ENCODE measurements at regions not wholly inside any gene's neighbourhood (a gene's known extent, or its start where the extent isn't known, plus 50 kb on each side); places are given as distances from the start of the nearest gene placed in this dataset.
"Not testable (repeated sequence)": the region's sequence is repeated elsewhere in the genome, so short reads cannot be mapped to it uniquely, and the experiment has no call there.

DNA sequence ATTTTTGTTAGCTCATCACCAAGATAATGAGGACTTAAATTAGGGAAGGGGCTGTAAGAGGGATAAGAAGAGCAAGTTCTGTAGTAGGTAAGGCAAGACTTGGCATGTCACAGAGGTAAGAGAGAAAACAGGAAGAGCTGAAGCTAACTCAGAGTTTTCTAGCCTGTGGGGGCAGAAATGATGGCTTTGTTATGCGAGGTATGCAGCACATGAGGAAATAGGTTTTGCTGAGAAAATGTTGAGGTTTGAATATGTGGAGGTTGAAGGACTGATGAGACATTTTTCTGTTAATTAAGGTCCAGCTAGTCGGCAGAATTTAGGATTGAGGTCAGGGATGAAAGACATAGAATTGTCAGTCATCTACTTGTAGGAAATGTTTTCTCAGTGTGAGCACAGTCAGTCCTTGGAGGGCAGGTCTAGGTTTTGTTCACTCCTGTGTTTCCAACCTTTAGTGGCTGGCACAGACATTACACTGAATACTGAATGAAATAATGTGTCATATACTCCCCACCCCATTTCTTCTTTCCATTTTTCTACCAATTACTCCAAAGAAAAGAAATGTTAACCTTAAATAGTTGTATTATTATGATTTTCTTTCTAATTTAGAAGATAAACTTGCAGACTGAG, 154.0 kb upstream of the AADAT start:
- no peak for DNase-seq

DNA sequence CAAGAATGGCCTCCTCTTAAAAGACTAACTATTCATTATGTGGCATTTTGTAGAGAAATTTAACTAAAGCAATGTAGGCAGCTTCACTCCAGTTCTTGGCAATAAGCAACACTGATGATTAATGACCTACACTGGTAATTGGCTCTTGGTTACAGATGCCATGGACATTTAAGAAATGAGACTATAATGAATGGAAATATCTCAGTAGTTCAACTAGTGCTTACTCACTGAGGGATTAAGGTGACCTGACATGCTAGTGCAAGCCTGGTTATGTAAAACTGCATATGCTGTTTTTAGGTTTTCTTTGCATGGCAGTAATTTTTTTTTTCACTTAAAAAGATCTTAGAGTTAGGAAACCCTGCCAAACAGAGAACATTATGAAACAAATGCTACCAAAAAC, 152.7 kb upstream of the AADAT start:
- DNase-seq, result no peak

DNA sequence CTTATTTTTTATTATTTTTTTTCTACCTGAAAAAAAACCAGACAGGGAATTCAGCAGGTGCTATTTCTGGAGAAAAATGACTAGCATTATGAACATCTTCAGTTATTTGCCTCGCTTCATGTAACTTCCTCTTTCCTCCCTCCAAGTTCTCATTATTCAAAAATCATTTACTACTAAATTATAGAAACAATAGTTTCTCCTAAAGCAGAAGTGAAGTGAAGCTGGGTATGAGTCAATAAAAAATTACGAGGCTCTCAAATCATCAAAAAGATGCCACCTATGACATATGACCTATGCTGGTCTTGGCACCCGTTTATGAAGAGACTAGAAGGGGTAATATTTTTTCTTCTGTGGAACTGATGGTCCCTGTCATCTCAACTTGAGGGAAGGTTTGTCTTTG, 145.0 kb upstream of the AADAT start:
- no peak for DNase-seq

DNA sequence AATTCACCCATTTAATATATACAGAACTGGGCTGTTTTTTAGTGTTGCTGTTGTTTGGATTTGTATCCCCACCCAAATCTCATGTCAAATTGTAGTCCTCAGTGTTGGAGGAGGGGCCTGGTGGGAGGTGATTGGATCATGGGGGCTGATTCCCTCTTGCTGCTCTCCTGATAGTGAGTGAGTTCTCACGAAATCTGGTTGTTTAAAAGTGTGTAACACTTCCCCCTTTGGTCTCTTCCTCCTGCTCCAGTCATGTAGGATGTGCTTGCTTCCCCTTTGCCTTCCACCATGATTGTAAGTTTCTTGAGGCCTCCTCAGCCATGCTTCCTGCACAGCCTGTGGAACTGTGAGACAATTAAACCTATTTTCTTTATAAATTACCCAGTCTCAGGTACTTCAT, 141.6 kb upstream of the AADAT start:
- DNase-seq, result no peak

DNA sequence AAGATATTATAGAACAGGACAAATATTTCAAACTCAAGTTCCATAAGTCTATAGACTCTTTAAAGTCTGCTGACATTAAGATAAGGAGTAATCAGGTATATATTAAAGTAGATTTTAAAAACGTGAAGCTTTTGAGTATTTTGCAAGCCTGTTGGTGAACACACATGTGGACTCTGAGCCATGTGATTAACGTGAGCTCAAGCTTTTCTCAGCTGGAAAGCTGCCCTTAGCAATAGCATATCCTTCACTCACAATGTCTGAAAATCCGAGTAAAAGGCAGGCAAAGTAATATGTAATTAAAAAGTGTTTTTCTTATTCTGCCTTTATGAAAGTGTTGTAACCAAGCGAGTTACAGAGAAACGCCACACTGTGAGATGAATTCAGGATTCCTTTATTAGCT, 140.5 kb upstream of the AADAT start:
- DNase-seq, result no peak

DNA sequence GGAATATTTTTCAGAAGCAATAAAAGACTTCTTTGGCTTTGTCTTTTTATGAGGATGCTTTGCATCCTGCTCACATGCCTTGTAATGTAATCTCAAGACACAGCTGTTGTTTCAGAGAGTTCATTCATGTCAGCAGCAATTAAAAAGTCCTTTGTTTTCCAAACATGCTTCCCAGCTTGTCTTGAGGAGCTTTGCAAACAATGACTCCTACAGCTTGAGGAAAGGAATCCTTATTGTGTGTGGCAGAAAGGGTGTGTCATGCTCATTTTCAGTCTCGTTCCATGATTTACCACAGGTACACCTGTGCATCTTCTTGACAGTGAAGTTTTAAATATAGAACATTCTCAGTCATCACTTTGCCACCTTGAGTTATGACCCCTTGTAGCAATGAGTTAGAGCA, 139.2 kb upstream of the AADAT start:
- no peak for DNase-seq

DNA sequence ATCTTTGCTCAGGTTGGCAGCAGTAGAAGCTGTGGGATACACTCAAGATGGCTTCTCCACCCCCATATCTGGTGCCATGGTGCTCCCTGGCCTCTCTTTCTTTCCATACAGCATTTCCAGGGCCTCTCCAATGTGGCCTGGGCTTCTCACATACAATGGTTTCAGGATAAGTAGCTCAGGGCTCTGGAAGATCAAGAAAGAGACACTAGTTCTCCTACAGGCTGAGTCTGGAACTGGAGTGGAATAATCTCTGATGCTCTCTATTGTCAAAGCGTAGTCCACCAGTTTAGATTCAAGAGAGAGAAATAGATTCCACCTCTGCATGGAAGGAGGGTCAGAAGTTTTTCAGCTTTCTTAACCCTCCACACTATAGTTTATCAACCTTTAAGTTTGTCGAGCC, 138.2 kb upstream of the AADAT start:
- DNase-seq, result no peak

DNA sequence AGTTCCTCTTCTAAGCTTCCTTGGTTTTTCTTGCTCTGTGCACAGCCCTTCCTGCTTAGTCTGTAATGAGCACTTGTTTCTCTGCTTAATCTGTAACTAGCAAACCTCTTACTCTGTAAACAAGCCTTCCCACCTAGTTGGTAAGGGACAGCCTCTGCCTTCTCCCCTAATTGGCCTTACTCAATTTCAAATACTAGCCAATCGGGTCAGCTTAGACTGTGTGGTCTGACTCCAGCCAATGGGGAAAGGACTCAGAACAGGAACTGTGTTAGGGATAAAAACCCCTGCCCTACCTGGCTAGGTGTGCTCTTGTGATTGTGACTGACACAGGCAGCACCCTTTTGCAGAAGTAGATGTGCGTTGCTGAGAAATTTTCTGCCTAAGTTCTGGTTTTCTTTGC, 136.5 kb upstream of the AADAT start:
- no peak for DNase-seq

DNA sequence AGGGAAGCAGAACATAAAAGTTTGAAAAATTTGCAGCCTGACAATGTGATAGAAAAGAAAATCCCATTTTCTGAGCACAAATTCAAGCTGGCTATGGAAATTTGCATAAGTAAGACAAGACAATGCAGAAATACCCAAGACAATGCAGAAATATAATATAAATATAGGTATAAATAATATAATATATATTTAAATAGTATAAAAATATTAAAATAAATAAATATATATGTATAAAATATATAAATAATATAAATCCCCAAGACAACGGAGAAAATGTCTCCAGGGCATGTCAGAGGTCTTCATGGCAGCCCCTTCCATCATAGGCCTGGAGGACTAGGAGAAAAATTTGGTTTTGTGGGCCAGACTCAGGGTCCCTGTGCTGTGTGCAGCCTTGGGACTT, 125.0 kb upstream of the AADAT start:
- DNase-seq, result no peak

DNA sequence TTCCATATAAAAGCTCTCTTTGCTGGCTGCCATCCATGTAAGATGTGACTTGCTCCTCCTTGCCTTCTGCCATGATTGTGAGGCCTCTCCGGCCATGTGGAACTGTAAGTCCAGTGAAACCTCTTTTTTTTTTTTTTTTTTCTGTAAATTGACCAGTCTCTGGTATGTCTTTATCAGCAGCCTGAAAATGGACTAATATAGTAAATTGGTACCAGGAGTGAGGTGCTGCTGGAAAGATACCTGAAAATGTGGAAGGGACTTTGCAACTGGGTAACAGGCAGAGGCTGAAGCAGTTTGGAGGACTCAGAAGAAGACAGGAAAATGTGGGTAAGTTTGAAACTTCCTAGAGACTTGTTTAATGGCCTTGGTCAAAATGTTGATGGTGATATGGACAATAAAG, 124.3 kb upstream of the AADAT start:
- DNase-seq, result no peak

DNA sequence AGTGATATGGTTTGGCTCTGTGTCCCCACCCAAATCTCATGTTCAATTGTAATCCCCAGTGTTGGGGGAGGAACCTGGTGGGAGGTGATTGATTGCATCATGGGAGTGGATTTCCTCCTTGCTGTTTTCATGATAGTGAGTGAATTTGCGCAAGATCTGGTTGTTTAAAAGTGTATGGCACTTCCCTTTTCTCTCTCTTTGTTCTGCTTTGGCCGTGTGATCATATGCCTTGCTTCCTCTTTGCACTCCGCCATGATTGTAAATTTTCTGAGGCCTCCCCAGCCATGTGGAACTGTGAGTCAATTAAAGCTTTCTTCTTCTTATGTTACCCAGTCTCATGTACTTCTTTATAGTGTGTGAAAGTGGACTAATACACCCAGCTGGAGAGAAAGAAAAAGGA, 113.0 kb upstream of the AADAT start:
- no peak for DNase-seq

DNA sequence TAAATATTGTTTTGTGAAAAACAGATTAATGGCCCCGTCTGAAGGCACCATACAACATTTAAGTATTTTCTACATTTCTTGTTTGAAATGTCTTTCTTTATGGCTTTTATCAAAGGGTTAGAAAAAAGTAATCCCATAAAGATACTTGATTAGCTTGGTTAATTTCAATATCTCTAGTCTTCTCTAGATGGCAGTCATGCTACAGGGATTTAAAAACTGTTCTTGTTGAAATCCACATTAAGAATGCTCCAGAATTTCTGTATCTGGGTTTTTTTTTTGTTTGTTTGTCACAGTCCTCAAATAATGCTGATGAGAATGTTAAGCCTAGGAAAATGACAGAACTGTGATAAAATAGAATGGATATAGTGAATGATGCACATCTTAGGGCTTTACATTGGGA, 109.0 kb upstream of the AADAT start:
- no peak for DNase-seq

DNA sequence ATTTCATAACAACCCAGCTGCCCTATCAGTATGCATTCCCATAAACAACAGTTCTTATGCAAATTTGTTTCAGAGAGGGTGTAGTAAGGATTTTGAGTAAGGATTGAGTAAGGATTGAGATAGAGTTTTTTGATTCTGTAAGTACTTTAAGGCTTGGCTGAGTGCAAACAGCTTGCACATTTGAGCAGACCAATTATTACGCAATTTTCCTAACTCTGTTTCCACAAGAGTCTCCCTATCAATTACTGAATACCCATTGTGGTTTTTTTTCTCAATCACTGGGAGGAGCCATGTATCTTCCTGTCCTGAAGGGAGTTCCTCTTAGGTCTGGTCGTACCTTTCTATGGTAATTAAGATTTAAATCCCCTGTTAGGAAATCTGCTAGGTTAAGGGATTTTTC, 105.0 kb upstream of the AADAT start:
- not testable (repeated sequence) for DNase-seq

DNA sequence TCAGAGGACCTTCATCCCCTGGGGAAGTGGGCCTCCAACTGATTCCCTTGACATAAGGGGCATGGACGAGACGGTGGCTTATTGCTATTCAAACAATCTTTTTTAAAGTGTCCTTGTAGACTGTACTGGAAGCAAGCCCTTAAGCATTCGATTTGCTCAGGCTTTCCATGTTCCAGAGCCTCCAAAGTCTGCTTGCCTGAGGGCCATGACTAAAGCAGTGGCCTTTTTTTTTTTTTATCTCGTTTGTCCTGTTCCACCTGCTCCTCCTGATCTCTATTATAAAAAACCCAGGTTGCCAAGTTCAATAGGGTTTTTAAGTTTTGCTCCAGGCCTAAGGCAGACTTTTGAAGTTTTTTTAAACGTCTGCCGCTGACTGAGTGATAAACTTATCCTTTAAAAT, 103.7 kb upstream of the AADAT start:
- DNase-seq, result no peak

DNA sequence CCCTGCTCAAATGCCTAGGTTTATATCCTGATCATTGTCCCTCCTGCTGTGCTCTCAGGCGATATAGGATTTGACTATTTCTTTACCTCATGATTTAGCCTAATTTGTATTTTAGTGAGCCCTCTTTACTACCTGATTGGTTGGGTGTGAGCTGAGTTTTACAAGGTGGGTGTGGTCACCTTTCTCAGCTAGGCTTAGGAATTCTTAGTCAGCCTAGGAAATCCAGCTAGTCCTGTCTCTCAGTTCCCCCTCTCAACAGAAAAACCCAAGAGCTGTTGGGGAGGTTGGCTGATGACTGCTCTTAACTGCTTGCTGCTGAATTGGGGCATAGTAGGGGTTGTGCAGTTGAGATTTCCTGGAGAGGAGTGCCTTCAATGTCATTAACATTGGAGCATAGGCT, 100.5 kb upstream of the AADAT start:
- DNase-seq, result no peak

DNA sequence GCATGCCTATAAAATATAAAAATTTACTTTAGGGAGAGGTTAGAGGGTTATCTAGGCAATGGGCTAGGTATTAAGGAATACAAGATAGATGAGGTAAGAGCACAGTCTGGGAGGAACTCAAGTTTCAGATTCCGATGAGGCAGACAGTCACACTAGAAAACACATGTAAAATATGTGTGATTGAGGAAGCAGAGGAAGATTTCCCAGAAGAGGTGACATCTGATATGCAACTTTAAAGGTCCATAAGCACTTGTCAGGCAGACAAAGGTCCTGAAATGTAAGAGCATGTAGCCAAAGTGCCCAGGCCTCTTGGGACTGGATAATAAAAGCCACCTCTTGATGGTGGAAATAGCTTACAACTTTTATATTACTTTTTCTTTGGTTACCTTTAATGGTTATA, 81.1 kb upstream of the AADAT start:
- no peak for DNase-seq

DNA sequence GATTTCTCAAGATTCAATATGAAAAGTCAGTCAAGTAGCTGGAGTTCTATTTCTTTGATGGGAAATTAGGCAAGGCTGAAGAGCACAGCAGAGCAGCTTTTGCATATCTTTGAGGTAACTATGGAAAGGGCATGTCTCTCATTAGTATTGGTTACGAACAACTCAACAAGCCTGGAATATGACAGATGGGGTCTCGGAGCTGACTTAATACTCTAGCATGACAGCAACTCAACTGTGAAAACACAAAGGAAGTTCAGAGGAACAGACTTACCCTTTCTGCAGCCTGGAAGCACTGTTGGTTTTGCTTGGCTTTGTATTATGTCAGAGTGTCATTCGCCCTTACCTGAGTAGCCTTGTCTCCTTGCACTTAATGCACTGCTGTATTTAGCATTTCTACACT, 79.9 kb upstream of the AADAT start:
- DNase-seq, result no peak

DNA sequence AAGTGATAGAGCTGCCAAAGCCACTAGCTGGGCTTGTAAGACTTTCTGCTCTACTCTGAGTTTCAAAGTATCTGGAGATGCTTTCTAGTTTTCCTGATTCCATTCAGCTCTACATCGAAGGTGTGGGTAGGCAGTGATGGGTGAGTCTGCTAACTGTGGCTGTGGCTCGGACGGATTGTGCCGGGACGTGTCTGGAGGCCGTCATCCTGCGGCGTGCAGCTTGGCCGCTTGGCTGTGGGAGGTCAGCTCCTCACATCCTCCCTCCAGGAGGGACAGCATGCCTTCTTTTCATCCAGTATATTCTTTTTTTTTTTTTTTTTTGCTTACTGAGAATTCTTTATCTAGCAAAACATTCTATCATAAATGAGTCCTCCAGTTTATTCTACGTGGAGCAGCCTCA, 77.9 kb upstream of the AADAT start:
- DNase-seq, result no peak

DNA sequence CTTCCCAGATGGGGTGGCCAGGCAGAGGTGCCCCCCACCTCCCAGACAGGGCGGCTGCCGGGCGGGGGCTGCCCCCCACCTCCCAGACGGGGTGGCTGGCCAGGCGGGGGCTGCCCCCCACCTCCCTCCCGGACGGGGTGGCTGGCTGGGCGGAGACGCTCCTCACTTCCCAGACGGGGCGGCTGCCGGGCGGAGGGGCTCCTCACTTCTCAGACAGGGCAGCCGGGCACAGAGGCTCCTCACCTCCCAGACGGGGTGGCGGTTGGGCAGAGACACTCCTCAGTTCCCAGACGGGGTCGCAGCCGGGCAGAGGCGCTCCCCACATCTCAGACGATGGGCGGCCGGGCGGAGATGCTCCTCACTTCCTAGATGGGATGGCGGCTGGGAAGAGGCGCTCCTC, 76.4 kb upstream of the AADAT start:
- not testable (repeated sequence) for DNase-seq

DNA sequence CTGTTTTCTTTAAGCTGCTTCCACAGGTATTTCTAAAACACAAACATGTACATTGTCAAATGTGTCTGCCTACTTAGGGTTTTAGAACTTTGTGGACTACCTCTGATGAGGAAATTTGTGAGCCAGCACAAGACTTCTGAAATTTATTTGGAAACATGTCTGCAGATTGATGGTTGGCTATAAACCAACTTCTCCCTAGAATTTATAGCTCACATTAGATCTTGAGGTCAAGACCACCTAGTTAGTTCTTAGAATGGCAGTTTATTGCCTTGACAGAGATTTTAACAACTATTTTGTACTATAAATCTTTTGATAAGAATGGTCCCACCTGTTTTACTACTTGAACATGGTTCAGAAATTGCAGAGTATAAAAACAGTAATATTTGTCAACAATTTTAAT, 72.7 kb upstream of the AADAT start:
- no peak for DNase-seq

DNA sequence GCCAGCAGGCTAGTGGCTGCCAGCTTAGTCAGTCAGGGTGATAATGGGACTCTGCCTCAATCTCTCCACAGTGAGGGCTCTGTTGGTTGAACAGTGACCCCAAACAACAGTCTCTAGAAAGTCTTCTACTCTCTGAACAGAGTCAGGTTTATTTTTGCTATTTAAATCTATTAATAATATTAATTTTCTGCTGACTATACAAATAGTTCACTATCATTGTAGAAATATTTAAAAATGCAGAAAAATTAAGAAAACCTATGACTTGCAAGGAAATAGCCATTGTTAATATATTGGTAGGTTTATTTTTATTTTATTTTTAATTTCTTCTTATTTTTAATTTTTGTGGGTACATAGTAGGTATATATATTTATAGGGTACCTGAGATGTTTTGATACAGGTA, 67.9 kb upstream of the AADAT start:
- no peak for DNase-seq

DNA sequence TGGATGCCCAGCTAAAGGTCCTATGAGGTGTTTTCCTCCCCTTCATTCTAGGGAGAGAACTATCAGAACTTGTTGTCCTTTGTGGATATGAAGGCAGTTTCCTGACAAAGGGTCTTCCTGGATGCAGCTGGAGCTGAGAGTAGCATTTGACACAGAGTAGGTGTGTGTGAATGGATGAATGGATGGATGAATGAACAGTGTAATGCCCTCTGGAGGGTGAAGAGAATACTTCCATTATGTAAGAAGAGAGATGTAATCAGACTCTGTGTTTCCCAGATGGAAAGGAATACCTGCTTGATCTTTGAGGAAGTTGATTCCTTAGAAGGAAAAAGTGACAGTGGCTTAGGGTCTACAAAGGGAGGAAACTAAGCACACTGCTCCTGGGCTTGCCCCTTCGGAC, 55.4 kb upstream of the AADAT start:
- DNase-seq, result no peak

DNA sequence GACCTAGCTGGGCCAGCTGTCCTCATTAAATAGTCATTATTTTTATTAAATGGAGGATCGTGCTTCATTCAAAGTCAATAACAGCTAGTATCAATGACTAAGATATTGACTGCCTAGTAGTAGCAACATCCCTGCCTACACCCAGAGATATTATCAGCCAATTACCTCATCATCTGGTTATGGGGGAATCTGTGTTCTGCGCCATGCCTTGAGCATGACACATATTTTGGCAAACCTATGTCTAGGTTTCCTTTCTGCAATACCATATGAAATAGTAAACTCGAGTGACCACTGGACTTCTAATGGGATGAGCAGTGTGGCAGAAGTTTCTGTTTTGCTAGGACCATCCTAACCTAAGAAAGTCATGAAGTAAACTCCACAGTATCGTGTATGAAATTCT, 50.0 kb upstream of the AADAT start:
- peak; percentile 10 for DNase-seq
